Rectal smooth muscle tissue (tissue), 1 donor: ENCODE measurements at regions not wholly inside any gene's neighbourhood (a gene's known extent, or its start where the extent isn't known, plus 50 kb on each side); places are given as distances from the start of the nearest gene placed in this dataset.

Experiments
- H3K27ac ChIP-seq: one replicate; pipeline ENCODE4 v1.7.0; 2013; ENCODE audit warnings: low read depth, low read length, inconsistent platforms
- H3K27me3 ChIP-seq: one replicate; pipeline ENCODE4 v1.7.0; 2013; ENCODE audit warnings: low read length; ENCODE audit not compliant: control insufficient read depth, insufficient read depth
- H3K36me3 ChIP-seq: one replicate; pipeline ENCODE4 v1.7.0; 2013; ENCODE audit warnings: low read length; ENCODE audit not compliant: control insufficient read depth, insufficient read depth
- H3K4me1 ChIP-seq: one replicate; pipeline ENCODE4 v1.7.0; 2013; ENCODE audit warnings: low read length; ENCODE audit not compliant: control insufficient read depth, insufficient read depth
- H3K4me3 ChIP-seq: one replicate; pipeline ENCODE4 v1.7.0; 2013; ENCODE audit warnings: low read length
- H3K9ac ChIP-seq: one replicate; pipeline ENCODE4 v1.7.0; 2013; ENCODE audit warnings: low read length

DNA sequence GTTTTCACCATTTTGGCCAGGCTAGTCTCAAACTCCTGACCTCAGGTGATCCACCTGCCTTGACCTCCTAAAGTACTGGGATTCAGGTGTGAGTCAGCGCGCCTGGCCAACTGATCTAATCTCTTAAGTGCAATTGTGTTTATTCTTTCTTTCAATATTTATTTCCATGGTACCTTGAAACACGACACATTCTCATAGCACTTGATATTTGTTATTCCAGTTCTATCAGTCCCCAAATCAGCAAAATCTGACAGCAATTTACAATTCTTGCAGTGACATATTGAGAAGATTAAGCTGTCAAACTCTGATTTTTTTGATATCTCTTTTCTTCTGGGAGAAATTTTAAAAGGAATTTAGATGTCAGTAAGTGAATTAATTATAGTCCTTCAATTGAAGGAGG is 218.1 kb upstream of the FAT4 start:
- H3K4me1 ChIP-seq, result no peaks in the 10 kb centered on the region

DNA sequence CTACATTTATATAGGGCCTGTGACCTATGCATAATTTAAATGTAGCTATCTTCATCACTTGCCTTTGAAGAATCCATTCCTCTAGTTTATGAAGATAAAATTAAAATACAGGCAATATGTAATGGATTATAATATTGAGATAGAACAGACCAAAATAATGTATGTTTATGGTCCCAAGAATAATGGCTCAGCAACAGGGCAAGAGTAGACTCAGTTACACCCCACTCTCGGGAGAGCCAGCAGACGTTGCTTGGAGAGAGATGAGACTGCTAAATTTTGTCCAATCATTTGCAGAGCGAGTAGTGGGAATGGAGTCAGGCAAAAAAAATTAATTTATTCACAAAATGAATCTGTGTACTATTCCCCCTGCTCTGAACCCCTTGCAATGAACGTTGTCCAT is 223.2 kb upstream of the FAT4 start:
- no peak overlapping the region for H3K9ac ChIP-seq
- H3K4me1 ChIP-seq, result no peaks in the 10 kb centered on the region
- no peaks in the 10 kb centered on the region for H3K36me3 ChIP-seq
- H3K27ac ChIP-seq, result no peak overlapping the region
- no peak overlapping the region for H3K4me3 ChIP-seq
- no peaks in the 10 kb centered on the region for H3K27me3 ChIP-seq

More for the DNA sequence above, 218.1 kb upstream of the FAT4 start:
- no peaks in the 10 kb centered on the region for H3K27me3 ChIP-seq
- no peak overlapping the region for H3K4me3 ChIP-seq
- no peaks in the 10 kb centered on the region for H3K36me3 ChIP-seq
- H3K27ac ChIP-seq, result no peak overlapping the region
- no peak overlapping the region for H3K9ac ChIP-seq

DNA sequence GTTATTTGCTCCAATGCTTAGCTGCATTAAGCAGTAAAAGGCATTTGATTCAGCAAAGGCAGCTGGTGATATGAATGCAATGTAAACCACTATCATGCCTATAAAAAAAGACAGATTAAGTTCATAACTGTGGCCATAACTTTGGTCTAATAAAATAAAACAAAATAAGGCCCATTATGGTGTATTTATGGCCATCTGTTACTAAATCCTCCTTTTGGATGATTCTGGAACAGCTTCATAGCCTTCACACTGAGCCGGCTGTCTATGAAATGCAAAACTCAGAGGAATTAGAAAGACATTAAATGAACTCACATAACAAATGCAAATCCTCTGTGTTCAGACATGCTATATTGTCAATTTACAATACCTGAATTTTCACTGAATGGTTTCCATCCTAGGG is 223.7 kb upstream of the FAT4 start:
- no peak overlapping the region for H3K4me3 ChIP-seq
- H3K9ac ChIP-seq, result no peak overlapping the region
- no peak overlapping the region for H3K27ac ChIP-seq
- H3K27me3 ChIP-seq, result no peaks in the 10 kb centered on the region
- no peaks in the 10 kb centered on the region for H3K36me3 ChIP-seq
- no peaks in the 10 kb centered on the region for H3K4me1 ChIP-seq

DNA sequence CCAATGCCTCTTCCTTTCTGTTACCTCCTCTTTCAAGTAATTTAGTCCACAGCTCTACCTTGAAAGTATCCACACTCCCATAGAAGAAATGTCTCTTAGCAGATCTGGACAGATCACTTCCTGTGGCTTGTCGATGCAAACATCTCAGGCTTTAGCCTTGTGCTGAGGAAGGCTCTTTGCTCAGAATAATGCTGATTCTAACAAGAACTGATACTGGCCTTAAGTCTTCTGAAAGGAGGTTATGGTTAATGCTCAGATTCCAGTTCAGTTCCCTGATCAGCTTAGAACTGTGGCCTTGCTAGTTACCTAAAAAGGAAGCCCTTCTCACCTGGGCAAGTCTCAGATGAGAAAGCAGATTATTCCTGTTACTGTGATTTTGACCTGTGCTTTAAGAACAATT is 230.1 kb upstream of the FAT4 start:
- no peaks in the 10 kb centered on the region for H3K27me3 ChIP-seq
- no peaks in the 10 kb centered on the region for H3K4me1 ChIP-seq
- no peak overlapping the region for H3K27ac ChIP-seq
- H3K4me3 ChIP-seq, result no peak overlapping the region
- H3K9ac ChIP-seq, result no peak overlapping the region
- H3K36me3 ChIP-seq, result no peaks in the 10 kb centered on the region

DNA sequence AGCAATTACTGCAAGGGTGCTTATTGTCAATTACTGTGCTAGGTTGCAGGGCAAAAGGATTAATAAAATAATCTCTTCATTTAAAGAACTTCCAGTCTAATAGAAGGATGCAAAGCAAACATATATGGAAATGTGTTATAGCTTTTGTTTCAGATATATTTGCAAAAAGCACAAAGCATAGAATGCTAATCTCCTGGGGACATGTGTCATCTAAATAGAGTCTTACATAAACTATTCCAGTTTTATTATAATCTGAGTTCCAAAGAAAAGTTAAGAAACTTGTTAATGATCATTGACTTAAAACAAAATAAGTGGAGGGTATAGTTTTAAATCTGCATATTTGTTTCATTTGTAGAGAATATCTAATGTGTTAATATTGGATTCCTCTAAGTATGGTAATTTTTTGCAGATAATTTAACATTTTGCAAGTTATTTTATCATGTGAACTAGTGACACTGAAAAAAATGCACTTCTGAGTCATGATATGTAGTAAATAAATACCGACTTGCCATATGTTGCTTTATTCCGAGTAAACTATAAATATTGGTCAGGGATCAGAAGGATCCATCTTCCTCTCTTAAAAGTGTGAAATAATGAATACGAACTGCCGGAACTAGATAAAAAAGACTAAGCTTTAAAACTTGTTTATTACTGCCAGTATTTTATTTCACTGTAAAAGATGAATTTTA is 231.9 kb upstream of the FAT4 start:
- no peaks in the 10 kb centered on the region for H3K36me3 ChIP-seq
- H3K9ac ChIP-seq, result no peak overlapping the region
- no peak overlapping the region for H3K4me3 ChIP-seq
- H3K27me3 ChIP-seq, result no peaks in the 10 kb centered on the region
- H3K4me1 ChIP-seq, result no peaks in the 10 kb centered on the region
- no peak overlapping the region for H3K27ac ChIP-seq

DNA sequence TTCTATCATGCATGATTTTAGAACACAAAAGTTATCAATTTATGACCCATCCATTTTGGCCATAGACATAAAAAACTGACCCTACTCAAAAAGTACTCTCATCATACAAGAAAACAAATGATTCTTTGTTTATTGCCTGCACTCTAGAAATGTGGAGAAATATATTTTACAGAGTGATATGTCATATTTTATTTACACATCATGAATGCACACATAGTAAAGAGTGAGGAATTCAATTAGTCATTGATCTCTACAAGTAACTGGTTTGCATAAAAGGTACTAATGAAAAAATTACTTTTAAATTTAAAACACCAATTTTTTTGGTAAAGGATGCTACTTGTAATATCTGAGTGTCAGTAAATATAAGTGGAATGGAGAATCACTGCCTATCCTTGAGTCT is 242.5 kb upstream of the FAT4 start:
- no peaks in the 10 kb centered on the region for H3K27me3 ChIP-seq
- H3K9ac ChIP-seq, result no peak overlapping the region
- no peak overlapping the region for H3K4me3 ChIP-seq
- H3K27ac ChIP-seq, result no peak overlapping the region
- no peaks in the 10 kb centered on the region for H3K36me3 ChIP-seq
- no peaks in the 10 kb centered on the region for H3K4me1 ChIP-seq

DNA sequence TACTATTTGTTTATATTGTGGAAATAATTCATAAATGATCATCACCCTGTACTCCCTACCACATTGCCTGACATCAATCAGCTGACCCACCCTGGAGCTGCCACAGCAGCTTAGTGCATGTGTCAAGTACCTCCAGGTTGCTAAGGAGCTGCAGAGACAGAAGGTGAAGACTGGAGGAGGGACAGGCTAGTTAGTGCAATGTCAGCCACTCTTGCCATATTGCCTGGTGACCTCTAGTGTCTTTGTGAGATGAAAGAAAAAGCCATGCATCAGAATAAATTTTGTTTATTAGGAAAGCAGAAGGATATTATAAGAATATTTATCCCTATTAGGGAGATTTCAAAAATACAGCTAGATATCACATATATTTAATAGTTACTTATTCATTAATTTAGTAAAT is 243.9 kb upstream of the FAT4 start:
- H3K4me1 ChIP-seq, result no peaks in the 10 kb centered on the region
- no peaks in the 10 kb centered on the region for H3K27me3 ChIP-seq
- no peak overlapping the region for H3K27ac ChIP-seq
- no peak overlapping the region for H3K4me3 ChIP-seq
- no peaks in the 10 kb centered on the region for H3K36me3 ChIP-seq
- no peak overlapping the region for H3K9ac ChIP-seq

DNA sequence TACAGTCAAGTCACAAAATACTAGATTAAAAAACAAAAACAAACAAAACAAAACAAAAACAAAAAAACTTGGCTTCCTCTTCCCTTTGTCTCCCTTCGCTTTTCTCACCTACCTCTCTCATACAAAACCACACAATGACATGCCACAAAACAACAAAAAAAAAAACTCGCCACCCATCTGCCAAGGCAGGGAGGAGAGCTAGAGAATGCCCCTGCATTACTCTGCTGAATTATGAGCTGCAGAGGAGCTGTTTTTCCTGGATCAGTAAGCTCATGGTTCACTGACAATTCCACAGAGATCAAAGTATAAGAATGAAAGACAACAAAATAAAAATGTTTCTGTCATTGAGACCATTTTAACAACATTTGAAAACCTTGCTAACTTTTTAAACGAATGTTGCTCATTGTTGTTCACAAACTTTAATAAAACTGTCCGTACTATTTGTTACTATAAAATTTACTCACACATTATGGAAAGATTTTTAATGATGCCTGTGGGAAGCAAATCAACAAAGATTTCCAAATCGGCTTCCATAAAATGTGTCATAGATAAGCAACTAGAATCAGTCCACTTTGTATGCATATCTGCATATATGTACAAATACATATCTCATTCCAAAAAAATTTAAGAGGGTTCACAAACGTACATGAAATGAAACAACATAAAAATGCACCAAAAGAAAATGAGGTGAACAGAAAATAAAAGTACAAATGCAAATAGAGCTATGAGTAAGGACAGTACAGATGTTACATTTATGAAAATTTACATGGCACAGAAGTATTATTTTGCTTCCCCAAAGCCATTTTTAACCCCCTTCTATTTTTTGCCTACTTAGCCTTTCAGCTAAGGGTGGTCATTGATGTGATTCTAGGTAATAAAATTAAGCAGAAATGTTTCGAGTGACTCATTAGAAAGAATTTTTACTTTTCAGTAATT is 252.4 kb upstream of the FAT4 start:
- Histone ChIP-seq H3K36me3 (no peaks in the 10 kb centered on the region), H3K4me1 (no peaks in the 10 kb centered on the region), H3K9ac (no peak overlapping the region), H3K4me3 (no peak overlapping the region), H3K27ac (no peak overlapping the region), H3K27me3 (no peaks in the 10 kb centered on the region)

DNA sequence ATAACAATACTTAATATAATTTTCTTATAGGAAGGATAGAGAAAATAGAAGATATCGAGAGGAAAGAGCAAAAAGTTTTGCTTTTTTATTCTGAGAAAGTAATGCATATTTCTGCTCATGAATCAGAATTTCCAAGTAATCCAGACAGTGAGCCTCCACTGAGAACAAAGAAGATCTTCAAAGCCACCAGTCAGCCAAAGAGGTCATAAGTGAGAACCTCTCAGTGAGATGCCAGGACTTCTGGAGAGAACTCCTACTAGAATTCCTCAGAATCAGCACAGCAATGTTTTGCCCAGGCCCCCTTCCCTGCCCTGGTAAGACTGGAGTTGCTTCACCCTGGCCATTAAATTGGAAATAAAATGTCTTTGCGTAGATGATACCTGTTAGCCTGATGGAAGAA is 254.4 kb upstream of the FAT4 start:
- no peak overlapping the region for H3K27ac ChIP-seq
- H3K27me3 ChIP-seq, result no peaks in the 10 kb centered on the region
- H3K4me1 ChIP-seq, result no peaks in the 10 kb centered on the region
- no peak overlapping the region for H3K9ac ChIP-seq
- H3K36me3 ChIP-seq, result no peaks in the 10 kb centered on the region
- H3K4me3 ChIP-seq, result no peak overlapping the region

DNA sequence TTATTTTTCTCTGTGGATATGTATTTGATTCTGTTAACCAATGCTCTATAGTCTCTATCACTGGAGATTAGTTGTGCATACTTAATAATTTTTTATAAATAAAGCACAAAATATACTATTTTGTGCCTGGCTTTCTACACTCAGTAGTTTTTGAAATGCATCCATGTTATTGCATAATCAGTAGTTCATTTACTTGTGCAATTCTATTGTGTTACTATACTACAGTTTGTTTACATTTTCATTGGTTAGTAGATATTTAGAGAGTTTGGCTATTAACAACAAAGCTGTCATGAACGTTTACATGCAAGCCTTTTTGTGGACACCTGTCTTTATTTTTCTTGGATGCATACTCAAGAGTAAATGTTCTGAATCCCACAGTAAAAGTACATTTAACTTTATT is 265.0 kb upstream of the FAT4 start:
- Histone ChIP-seq H3K27ac (no peak overlapping the region), H3K4me3 (no peak overlapping the region), H3K36me3 (no peaks in the 10 kb centered on the region), H3K27me3 (no peaks in the 10 kb centered on the region), H3K9ac (no peak overlapping the region), H3K4me1 (no peaks in the 10 kb centered on the region)

DNA sequence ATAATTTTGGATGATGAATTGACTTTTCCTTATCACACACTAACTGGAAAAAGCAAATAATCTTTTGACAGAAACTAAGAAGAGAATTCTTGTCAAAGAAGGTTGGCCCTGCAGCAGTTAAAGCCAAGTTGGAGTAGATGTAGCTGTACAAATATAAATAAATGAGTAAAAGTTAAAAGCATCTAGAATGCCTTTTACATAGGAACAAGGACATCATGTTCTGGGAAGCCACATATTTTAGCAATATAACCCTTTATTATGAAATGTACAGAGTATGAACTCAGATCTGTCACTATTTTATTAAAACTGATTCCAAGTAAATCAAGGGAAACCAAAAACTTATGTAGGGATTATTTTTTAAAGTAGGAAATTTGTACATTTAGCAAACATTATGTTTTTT is 269.4 kb upstream of the FAT4 start:
- Histone ChIP-seq H3K9ac (no peak overlapping the region), H3K27ac (no peak overlapping the region)

DNA sequence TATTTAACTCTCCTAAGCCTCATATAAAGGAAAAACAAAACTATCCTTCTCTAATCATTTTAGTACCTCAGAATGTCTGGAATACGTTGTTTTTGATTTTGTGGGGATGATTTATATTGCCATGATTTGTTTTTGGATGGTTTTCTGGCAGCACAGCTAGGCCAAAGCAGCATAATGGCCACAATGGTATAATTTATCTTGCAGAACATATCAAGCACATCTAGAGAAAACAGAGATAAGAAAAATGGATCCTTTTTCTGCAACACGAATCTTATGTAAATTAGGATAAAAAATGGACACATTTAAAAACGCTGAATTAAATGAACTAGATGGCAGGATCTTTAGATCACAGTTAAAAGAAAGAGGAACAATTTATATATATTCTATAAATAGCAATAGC is 269.9 kb upstream of the FAT4 start:
- Histone ChIP-seq H3K9ac (no peak overlapping the region), H3K27ac (no peak overlapping the region), H3K27me3 (no peaks in the 10 kb centered on the region), H3K4me1 (no peaks in the 10 kb centered on the region), H3K36me3 (no peaks in the 10 kb centered on the region), H3K4me3 (no peak overlapping the region)

More for the DNA sequence above, 269.4 kb upstream of the FAT4 start:
- Histone ChIP-seq H3K36me3 (no peaks in the 10 kb centered on the region), H3K27me3 (no peaks in the 10 kb centered on the region), H3K4me3 (no peak overlapping the region), H3K4me1 (no peaks in the 10 kb centered on the region)

DNA sequence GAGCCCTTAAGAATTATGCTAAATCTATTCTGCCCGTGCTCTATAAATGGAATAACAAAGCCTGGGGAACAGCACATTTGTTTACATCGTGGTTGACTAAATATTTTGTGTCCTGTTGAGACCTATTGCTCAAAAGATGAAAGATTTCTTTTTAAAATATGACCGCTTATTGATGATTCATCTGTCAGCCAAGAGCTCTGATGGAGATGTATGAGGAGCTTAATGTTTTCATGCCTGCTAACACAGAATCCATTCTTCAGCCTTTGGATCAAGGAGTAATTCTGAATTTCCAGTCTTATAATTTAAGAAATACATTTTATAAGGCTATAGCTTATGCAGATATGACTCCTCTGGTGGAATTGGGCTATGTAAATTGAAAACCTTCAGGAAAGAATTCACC is 271.3 kb upstream of the FAT4 start:
- H3K4me3 ChIP-seq, result no peak overlapping the region
- no peak overlapping the region for H3K27ac ChIP-seq
- H3K4me1 ChIP-seq, result no peaks in the 10 kb centered on the region
- no peaks in the 10 kb centered on the region for H3K27me3 ChIP-seq
- no peak overlapping the region for H3K9ac ChIP-seq
- no peaks in the 10 kb centered on the region for H3K36me3 ChIP-seq
